M059J (cell line): ENCODE measurements at regions not wholly inside any gene's neighbourhood (a gene's known extent, or its start where the extent isn't known, plus 50 kb on each side); places are given as distances from the start of the nearest gene placed in this dataset.
"Not testable (repeated sequence)": the region's sequence is repeated elsewhere in the genome, so short reads cannot be mapped to it uniquely, and the experiment has no call there.

Experiments
- DNase-seq: peaks from one replicate; pipeline ENCODE4 v3.0.0-alpha.2; 2012; ENCODE audit warnings: low read depth

DNA sequence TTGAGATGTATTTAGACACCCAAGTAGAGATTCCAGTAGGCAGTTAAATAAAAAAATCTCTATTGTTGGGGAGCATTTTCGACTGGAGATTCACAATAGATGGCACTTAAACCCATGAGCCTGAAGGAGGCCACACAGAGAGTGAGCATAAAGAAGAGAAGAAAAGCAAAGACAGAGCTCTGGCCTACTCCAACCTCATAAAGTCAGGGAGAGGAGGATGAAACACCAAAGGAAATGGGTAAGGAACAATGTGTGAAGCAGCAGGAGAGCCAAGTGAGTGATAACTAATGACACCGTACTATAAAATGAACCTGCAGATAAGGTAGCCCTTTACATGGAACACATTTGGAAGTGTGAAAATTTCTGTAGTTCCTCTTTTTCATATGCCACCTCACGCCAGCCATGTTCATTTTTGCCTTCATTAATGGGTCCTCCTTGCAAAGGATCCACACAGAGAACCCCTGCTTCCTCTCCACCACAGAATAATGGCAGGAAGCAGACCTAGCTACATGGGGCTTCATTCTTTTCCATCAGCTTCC lies 150.0 kb upstream of the SYT10 start:
- DNase-seq = no peak

DNA sequence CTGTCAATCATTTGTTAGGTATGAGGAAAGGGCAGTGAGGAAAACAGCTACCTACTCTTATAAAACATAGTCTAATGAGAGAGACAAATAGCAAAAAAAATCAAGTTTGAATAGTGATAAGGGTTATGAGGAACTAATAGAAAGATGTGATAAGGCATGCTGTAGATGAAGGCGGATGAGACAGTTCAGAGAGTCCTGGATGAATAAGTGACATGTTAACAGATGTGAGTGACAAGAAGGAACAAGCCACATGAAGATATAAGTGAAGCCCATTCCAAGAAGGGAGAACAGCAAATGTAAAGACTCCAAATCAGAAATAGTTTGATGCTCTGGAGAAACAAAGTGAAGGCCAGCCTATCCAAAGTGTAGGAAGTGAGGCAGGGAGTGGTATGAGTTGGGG lies 154.1 kb upstream of the SYT10 start:
- DNase-seq = no peak

GRCh38 chr12:33596061-33596460 lies 156.4 kb upstream of the SYT10 start:
- DNase-seq = peak; percentile 63

DNA sequence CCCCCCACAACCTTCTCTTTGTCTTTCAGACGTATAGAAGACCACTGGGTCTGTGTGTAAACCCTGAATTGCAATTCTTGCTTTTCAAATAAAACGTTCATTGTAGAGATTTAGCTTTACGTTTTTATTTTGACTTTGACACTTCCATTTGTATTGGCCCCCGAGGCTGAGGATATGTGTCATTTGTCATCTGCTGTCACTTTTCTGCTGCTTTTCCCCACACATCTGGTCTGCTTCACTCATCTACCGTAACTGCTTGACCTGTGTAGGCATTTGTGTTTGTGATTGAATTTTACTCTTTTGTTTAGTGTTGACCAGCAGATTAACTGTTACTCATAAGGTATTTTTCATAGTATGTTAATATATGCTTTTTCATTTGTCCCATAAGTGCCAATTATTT lies 157.2 kb upstream of the SYT10 start:
- no peak for DNase-seq

- no peak for DNase-seq
Observed at GRCh38 chr12:33602515-33602914, 162.9 kb upstream of the SYT10 start.

DNA sequence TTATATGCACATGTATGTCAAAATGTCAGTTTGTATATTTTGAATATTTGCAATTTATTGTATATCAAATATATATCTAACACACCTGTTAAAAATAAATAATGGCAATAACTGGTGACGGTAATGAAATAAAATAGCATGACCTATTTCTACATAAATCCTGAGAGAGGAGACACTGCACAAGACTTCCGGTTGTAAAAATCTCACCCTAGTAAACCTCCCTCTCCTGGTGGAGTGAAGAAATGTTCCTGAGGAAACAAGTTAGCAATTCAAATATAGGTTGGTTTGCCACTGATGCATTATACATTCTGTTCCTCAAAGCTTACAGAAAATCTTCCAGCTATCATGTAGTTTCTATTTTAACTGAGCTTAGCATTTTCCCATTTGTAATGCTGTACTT lies 166.1 kb upstream of the SYT10 start:
- peak; percentile 47 for DNase-seq

- DNase-seq = no peak
Observed at GRCh38 chr12:33609910-33610309, 170.3 kb upstream of the SYT10 start.

- no peak for DNase-seq
Observed at GRCh38 chr12:33614630-33615029, 175.0 kb upstream of the SYT10 start.

DNA sequence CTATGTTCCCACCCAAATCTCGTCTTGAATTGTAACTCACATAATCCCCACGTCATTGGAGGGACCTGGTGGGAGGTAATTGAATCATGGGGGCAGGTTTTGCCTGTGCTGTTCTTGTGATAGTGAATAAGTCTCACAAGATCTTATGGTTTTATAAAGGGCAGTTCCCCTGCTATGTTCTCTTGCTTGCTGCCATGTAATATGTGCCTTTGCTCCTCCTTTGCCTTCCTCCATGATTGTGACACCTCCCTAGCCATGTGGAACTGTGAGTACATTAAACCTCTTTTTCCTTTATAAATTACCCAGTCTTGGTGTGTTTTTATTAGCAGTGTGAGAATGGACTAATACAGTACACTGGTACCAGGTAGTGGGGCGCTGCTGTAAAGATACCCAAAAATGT lies 177.6 kb upstream of the SYT10 start:
- no peak for DNase-seq

GRCh38 chr12:33628087-33628486 lies 188.5 kb upstream of the SYT10 start:
- peak; percentile 15 for DNase-seq

DNA sequence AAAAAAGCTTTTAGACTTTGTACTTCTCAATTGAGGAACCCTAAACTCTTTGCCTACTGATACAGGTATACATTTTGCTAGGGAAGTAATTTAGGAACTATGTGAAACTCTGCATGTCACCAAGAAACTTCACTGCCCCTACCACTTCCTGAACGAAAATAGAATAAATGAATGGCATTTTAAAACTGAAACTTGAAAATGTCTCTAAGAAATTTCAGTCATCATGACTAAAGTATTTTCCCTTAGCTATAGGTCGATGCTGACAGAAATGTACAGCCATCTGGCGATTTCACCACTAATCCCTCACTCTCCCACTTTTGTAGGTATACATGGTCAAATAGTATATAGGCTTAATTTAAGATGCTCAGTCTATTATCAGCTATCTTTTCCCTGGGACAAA lies 194.9 kb upstream of the SYT10 start:
- no peak for DNase-seq

- DNase-seq = not testable (repeated sequence)
Observed at GRCh38 chr12:33636930-33637329, 197.3 kb upstream of the SYT10 start.

GRCh38 chr12:33639975-33640374 lies 200.4 kb upstream of the SYT10 start:
- DNase-seq = peak; percentile 16

- no peak for DNase-seq
Observed at GRCh38 chr12:33649992-33650391, 210.4 kb upstream of the SYT10 start.

DNA sequence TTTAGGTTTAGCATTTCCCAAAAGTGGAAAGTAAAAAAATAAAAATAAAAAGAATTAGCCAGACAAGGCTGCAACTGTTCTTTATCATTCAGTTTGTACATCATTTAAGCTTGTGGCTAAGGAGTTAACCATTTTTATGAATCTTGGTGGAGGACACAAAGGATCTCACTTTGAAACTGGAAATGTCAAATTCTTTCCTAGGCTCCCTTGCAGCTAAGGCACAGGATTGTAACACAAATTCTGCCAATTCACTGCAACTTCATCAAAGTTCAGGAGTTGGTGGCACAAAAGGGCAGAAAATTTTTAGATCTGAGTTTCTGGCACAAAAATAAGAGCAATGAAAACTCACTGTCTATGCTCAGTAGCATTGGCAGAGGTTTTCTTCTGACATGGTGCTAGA lies 211.2 kb upstream of the SYT10 start:
- no peak for DNase-seq

DNA sequence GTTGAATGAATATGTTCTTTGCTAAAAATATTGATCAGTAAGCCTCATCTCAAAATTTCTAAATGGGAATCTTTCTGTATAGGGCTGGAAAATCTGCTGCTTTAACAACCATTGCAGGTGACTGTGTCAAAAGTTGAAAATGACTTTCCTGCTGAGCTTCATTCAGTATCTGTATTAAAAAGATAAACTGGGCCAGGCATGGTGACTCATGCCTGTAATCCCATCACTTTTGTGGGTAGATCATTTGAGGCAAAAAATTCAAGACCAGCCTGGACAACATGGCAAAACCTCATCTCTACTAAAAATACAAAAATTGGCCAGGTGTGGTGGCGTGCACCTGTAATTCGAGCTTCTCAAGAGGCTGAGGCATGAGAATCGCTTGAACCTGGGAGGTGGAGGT lies 213.7 kb upstream of the SYT10 start:
- peak; percentile 26 for DNase-seq

GRCh38 chr12:33654313-33654712 lies 214.7 kb upstream of the SYT10 start:
- DNase-seq = no peak

GRCh38 chr12:33663000-33663654 lies 223.5 kb upstream of the SYT10 start:
- no peak for DNase-seq

- DNase-seq = no peak
Observed at GRCh38 chr12:33669349-33669748, 229.7 kb upstream of the SYT10 start.

DNA sequence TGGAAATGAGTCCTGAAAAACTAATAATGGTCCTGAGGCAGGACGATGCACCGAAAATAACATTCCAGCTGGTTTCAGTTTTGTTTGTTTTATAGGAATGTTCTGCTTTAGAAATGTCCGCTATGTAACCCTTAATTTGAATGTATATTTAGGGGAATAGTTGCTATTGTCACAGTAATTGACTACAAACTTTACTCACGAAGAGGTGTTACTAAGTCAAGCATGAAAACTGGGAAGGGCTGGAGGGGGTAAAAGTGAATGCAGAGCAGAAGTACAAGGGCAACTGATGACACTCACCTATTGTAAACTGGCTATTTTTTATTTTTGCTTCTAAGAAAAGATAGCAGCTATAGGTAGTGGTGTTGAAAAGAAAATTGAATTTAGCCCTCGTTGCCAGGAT lies 230.7 kb upstream of the SYT10 start:
- no peak for DNase-seq

- peak; percentile 42 for DNase-seq
Observed at GRCh38 chr12:33671676-33672075, 232.1 kb upstream of the SYT10 start.

DNA sequence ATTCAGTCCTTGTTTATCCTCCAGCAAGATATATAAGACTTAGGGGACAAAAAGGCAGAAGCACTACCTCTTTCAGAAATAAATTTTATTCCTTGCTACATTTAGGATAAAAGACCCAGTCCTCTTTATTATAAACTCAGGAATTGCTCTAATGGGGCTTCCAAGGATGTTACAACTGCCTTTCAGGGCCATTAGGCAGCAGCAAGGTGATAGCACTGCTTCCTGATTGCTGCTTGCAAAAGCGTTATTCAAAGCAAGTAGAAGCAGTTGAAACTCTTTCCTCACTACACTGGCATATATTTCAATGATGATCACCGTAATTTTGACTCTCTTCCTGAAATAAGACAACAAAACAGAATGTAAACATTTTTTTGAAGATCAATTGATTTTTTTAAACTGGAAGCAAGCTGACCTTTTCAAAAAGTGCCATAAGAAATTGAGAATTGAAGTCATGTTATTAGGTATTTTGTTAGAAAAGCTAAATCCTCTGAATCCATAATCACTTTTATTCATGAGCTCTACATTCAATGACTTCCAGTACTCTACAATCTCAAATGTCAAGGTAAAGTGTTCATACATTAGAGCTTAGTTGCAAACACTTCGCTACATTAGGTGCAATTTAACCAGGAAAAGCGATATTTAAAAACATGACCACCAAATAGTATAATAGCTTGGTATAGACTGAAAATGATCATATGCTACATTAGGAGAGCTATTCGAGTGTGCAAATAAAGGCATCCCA lies 233.4 kb upstream of the SYT10 start:
- DNase-seq = no peak

GRCh38 chr12:33676866-33677265 lies 237.2 kb upstream of the SYT10 start:
- no peak for DNase-seq
